ENCODE measurements at regions not wholly inside any gene's neighbourhood (a gene's known extent, or its start where the extent isn't known, plus 50 kb on each side); places are given as distances from the start of the nearest gene placed in this dataset.

DNA sequence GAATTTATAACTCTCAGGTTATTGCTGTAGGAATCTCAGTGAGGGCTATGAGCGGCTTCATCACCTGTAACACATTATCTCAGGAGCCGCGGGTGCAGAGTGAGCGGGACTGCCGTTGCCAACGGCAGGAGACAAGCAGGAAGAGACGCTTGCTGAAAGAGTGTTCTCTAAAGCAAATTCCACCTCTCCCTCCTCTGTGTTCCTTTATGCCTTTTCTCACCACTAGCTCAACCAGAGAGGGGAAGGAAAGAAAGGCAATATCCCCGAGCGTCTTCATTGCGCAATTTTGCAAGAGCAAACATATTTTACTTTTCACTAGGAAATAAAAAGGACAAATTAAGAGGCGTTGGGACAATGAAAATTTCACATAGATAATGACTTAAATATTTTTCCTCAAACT, 185.2 kb upstream of the EXOC2 start:
- no peak for TF ChIP-seq CTCF (IDR thresholded peaks at IDR 0.05; ENCODE audit: extremely low read depth, missing control alignments)
- no peak for DNase-seq (ENCODE audit: low spot score)

GRCh38 chr6:875012-875411, 182.1 kb upstream of the EXOC2 start:
- no peak for TF ChIP-seq CTCF (IDR thresholded peaks at IDR 0.05; ENCODE audit: extremely low read depth, missing control alignments)
- no peak for DNase-seq (ENCODE audit: low spot score)

- TF ChIP-seq CTCF (IDR thresholded peaks at IDR 0.05; ENCODE audit: extremely low read depth, missing control alignments), result no peak
- no peak for DNase-seq (ENCODE audit: low spot score)
These were observed 179.7 kb upstream of the EXOC2 start for GRCh38 chr6:872570-873125.

DNA sequence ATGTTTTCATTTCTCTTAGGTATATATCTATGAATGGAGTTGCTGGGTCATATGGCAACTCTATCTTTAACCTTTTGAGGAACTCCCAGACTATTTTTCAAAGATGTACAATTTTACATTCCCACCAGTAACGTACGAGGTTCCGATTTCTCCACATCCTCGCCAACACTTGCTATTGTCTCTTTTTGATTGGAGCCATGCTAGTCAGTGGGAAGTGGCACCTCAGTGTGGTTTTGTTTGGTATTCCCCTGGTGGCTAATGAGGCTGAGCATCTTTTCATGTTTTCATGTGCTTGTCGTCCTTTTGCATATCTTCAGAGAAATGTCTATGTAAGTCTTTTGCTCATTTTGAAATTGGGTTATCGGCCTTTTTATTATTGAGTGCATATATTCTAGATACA, 178.6 kb upstream of the EXOC2 start:
- TF ChIP-seq CTCF (IDR thresholded peaks at IDR 0.05; ENCODE audit: extremely low read depth, missing control alignments), result no peak
- no peak for DNase-seq (ENCODE audit: low spot score)

DNA sequence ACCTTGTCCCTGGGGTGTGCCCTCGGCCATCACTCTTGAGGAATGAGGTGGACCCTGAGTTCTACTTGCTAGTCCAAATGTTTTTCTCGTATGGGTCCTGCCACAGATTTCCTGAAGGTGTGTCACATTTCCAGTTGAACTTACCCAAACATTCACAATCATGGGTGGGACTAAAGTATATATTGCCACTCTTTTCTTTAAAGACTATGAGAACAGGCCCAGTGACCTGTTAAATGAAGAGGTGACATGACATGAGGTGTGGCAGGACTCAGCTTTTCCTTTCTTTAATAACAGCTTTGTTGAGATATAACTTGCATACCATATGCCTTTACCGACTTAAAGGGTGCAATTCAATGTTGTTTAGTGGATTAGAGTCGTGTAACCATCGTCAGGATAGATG, 177.2 kb upstream of the EXOC2 start:
- DNase-seq (ENCODE audit: low spot score), result no peak
- no peak for TF ChIP-seq CTCF (IDR thresholded peaks at IDR 0.05; ENCODE audit: extremely low read depth, missing control alignments)

- DNase-seq (ENCODE audit: low spot score), result no peak
- TF ChIP-seq CTCF (IDR thresholded peaks at IDR 0.05; ENCODE audit: extremely low read depth, missing control alignments), result no peak
These were observed 175.3 kb upstream of the EXOC2 start for GRCh38 chr6:868201-868600.

DNA sequence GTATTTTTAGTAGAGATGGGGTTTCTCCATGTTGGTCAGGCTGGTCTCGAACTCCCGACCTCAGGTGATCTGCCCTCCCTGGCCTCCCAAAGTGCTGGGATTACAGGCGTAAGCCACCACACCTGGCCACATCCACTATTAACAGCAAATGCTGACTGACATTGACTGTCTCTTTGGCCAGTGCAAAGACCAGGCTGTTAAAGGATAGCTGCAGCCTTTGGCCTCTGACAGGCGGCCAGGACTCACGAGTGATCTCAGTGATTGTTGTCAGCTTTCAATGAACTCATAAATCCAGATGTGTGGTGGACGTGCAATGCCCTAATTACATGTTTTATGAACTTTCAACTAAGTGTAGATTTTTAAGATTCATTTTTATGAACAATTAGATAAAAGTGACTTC, 174.4 kb upstream of the EXOC2 start:
- TF ChIP-seq CTCF (IDR thresholded peaks at IDR 0.05; ENCODE audit: extremely low read depth, missing control alignments), result no peak
- DNase-seq (ENCODE audit: low spot score), result no peak

All from GM20000 (cell line).